GM12874 (cell line): ENCODE measurements at regions not wholly inside any gene's neighbourhood (a gene's known extent, or its start where the extent isn't known, plus 50 kb on each side); places are given as distances from the start of the nearest gene placed in this dataset.

Experiments
- CTCF ChIP-seq: IDR thresholded peaks from 2 replicates; pipeline ENCODE4 v1.5.1; 2011; ENCODE audit warnings: low read depth, mild to moderate bottlenecking, control low read depth, low read length, moderate library complexity; ENCODE audit not compliant: insufficient read depth

- TF ChIP-seq CTCF: peak; percentile 39; the same call in 1 of the 2 replicates
These were observed 153.9 kb upstream of the RMST start for GRCh38 chr12:97308576-97309198.

GRCh38 chr12:97309921-97310320 is 152.7 kb upstream of the RMST start:
- TF ChIP-seq CTCF: no peak

DNA sequence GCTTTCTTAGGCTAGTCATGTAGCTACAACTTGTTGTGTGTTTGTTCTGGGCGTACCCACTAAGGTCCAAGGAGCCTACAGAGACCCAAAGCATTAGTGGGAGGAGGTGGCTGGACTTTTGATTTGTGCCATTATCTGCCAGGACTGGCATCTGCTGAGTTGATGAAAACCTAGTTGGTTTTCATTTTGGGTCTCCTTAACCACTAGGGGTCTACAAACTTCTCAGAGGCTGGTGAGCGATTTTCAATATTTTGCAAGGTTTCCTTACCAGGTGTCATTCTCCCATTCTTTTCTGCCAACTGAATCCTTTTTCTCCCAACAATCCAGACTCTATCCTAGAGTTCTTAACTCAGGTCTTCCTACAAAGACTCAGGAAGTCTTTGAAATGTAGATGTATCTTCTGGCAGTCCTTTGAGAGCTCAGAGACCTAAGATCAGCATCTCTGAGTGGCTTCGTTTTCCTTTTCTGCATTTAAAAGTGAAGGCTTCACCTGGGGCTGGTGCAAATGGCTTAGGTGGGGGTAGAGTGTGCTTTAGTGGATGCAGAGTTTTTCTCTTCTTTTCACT is 150.0 kb upstream of the RMST start:
- TF ChIP-seq CTCF: no peak

DNA sequence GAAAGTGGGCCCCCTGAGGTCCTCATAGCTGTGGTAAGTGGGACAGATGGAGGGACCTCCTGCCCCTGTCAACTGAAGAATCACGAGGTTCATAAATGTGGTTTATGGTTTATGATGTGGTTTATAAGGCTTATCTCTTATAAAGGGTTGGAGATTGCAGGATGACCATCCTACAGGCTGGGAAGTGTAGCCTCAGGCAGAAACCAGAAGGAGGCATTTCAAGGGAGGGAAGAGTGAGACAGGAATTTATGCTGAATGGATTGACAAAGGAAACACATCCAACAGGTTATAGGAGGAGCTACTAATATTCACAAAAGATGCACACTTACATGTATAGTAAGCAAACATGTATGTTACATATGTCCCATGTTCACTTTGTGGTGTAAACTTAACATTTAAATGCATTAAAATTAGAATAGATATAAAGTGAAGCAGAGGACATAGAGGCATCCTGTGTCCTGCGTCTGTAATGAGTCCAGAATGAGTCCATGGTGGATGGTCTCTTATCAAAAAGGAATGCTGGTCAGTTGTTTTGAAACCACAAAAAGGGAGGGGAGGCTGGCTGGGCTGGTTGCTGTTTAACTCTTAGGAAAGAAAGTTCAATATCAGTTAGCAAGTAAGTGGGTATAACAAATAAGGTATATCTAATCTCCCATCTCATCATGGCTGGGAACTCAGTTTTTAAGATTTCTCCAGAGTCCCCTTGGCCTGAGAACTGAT is 149.0 kb upstream of the RMST start:
- TF ChIP-seq CTCF: no peak

DNA sequence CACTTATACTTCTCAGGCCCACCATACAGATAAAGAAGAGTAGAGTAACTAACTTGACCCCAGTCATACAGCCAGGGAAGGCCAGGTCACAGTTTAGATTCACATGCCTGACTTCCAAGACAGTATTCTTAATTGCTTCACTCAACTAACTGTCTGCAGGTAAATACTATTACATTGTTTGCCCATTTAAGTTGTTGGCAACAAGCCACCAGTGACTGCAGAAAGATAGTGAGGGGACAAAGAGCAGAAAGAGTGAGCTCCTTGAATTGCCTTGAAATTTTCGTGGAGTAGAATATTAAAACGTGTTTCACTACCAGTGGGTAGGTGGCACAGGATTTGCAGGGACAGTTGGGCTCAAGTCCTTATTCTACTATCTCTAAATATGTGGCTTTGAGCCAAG is 146.3 kb upstream of the RMST start:
- no peak for TF ChIP-seq CTCF

- TF ChIP-seq CTCF: no peak
These were observed 141.0 kb upstream of the RMST start for GRCh38 chr12:97321621-97322020.

- TF ChIP-seq CTCF: no peak
These were observed 140.2 kb upstream of the RMST start for GRCh38 chr12:97322388-97322787.
